HEK293 (cell line): ENCODE measurements at regions not wholly inside any gene's neighbourhood (a gene's known extent, or its start where the extent isn't known, plus 50 kb on each side); places are given as distances from the start of the nearest gene placed in this dataset.

Experiments used
- CTCF ChIP-seq: fragments of 450-650 bp; formaldehyde crosslinking; IDR thresholded peaks from 2 replicates; pipeline ENCODE4 v1.5.1; 2016; ENCODE audit warnings: missing biosample characterization, missing genetic modification characterization
- YY1 ChIP-seq: fragments of 450-650 bp; formaldehyde crosslinking; IDR thresholded peaks from 2 replicates; pipeline ENCODE4 v1.5.1; 2018; ENCODE audit warnings: missing biosample characterization, missing genetic modification characterization
- ZBTB48 ChIP-seq: fragments of 450-650 bp; formaldehyde crosslinking; IDR thresholded peaks from 2 replicates; pipeline ENCODE4 v1.5.1; 2016; ENCODE audit warnings: missing biosample characterization, missing genetic modification characterization
- ZNF24 ChIP-seq: fragments of 450-650 bp; formaldehyde crosslinking; IDR thresholded peaks from 2 replicates; pipeline ENCODE4 v1.5.1; 2016; ENCODE audit warnings: missing biosample characterization, missing genetic modification characterization
- ZNF416 ChIP-seq: fragments of 450-650 bp; formaldehyde crosslinking; IDR thresholded peaks from 2 replicates; pipeline ENCODE4 v1.5.1; 2016; ENCODE audit warnings: missing biosample characterization, missing genetic modification characterization
- ZNF561 ChIP-seq: fragments of 450-650 bp; IDR thresholded peaks from 2 replicates; pipeline ENCODE4 v1.5.1; 2018; ENCODE audit warnings: missing biosample characterization, missing genetic modification characterization, borderline replicate concordance
- TF ChIP-seq, protein P1 (sequence below): fragments of 450-650 bp; formaldehyde crosslinking; IDR thresholded peaks from 2 replicates; pipeline ENCODE4 v1.5.1; 2016; ENCODE audit warnings: missing biosample characterization, missing genetic modification characterization

GRCh38 chr14:101176535-101177205 lies 273.1 kb upstream of the RTL1 start:
- TF ChIP-seq CTCF (tag by site-specific recombination) (no peak), ZNF24 (tag by site-specific recombination) (no peak), YY1 (no peak), ZBTB48 (tag by site-specific recombination) (no peak), ZNF416 (tag by site-specific recombination) (no peak), ZNF561 (no peak)
- TF ChIP-seq, protein P1, sequence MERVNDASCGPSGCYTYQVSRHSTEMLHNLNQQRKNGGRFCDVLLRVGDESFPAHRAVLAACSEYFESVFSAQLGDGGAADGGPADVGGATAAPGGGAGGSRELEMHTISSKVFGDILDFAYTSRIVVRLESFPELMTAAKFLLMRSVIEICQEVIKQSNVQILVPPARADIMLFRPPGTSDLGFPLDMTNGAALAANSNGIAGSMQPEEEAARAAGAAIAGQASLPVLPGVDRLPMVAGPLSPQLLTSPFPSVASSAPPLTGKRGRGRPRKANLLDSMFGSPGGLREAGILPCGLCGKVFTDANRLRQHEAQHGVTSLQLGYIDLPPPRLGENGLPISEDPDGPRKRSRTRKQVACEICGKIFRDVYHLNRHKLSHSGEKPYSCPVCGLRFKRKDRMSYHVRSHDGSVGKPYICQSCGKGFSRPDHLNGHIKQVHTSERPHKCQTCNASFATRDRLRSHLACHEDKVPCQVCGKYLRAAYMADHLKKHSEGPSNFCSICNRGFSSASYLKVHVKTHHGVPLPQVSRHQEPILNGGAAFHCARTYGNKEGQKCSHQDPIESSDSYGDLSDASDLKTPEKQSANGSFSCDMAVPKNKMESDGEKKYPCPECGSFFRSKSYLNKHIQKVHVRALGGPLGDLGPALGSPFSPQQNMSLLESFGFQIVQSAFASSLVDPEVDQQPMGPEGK (tag by site-specific recombination) = no peak
